WTC11 (cell line): ENCODE measurements at regions not wholly inside any gene's neighbourhood (a gene's known extent, or its start where the extent isn't known, plus 50 kb on each side); places are given as distances from the start of the nearest gene placed in this dataset.

Experiments
- ATAC-seq: fragments of 200-7000 bp; cut with Tn5 transposase; 2 replicates; pipeline ENCODE4 v1.10.0; 2021; ENCODE audit warnings: mild to moderate bottlenecking, moderate library complexity
- CTCF ChIA-PET: fragments of 300-600 bp; sonication (Branson Sonifier 250); formaldehyde crosslinking; loops from one replicate; lab custom pipeline; 2021; ENCODE audit warnings: antibody characterized with exemption; lab: Charles Lee
- POLR2A ChIA-PET: fragments of 350-600 bp; sonication (Branson Sonifier 250); formaldehyde crosslinking; loops from one replicate; lab custom pipeline; 2021; ENCODE audit warnings: antibody characterized with exemption; lab: Charles Lee
- DNase-seq: peaks from one replicate; pipeline ENCODE4 v3.0.0; 2021; ENCODE audit warnings: low spot score
- H3K27ac Mint-ChIP-seq: 2 replicates; pipeline ENCODE4 v1.8.0; 2021; ENCODE audit warnings: mixed read lengths
- H3K27me3 Mint-ChIP-seq: 2 replicates; pipeline ENCODE4 v1.8.0; 2021; ENCODE audit warnings: low read depth, mild to moderate bottlenecking, moderate library complexity, mixed read lengths
- H3K36me3 Mint-ChIP-seq: 2 replicates; pipeline ENCODE4 v1.8.0; 2021; ENCODE audit warnings: mixed read lengths
- H3K4me1 Mint-ChIP-seq: 2 replicates; pipeline ENCODE4 v1.8.0; 2022; ENCODE audit warnings: mixed read lengths
- H3K4me3 Mint-ChIP-seq: 2 replicates; pipeline ENCODE4 v1.8.0; 2021; ENCODE audit warnings: mild to moderate bottlenecking, moderate library complexity, mixed read lengths
- H3K9me3 Mint-ChIP-seq: 2 replicates; pipeline ENCODE4 v1.8.0; 2021; ENCODE audit warnings: mixed read lengths
- AFF4 ChIP-seq: sonication (generic); formaldehyde crosslinking; IDR thresholded peaks from 2 replicates; pipeline ENCODE4 v1.8.1; 2023; ENCODE audit warnings: mild to moderate bottlenecking, missing genetic modification reagents, borderline replicate concordance
- ARID4B ChIP-seq: sonication (generic); formaldehyde crosslinking; IDR thresholded peaks from 2 replicates; pipeline ENCODE4 v1.8.0; 2023; ENCODE audit warnings: missing genetic modification reagents, mild to moderate bottlenecking, borderline replicate concordance
- ATF3 ChIP-seq: sonication (generic); formaldehyde crosslinking; conservative IDR thresholded peaks from 2 replicates; pipeline ENCODE4 v1.8.1; 2022; ENCODE audit warnings: mild to moderate bottlenecking, missing genetic modification reagents
- CREB1 ChIP-seq: sonication (generic); formaldehyde crosslinking; IDR thresholded peaks from 2 replicates; pipeline ENCODE4 v1.8.0; 2023; ENCODE audit warnings: mild to moderate bottlenecking, missing genetic modification reagents
- ERG ChIP-seq: fragments of 250-450 bp; sonication (Bioruptor Pico); IDR thresholded peaks from 2 replicates; pipeline ENCODE4 v1.8.0; 2021; ENCODE audit warnings: mild to moderate bottlenecking
- ESRRA ChIP-seq: sonication (generic); formaldehyde crosslinking; IDR thresholded peaks from 2 replicates; pipeline ENCODE4 v1.8.1; 2022; ENCODE audit warnings: mild to moderate bottlenecking, missing genetic modification reagents, borderline replicate concordance
- FOXK1 ChIP-seq: sonication (generic); formaldehyde crosslinking; IDR thresholded peaks from 2 replicates; pipeline ENCODE4 v1.8.0; 2022; ENCODE audit warnings: mild to moderate bottlenecking, moderate library complexity, missing genetic modification reagents
- GABPB1 ChIP-seq: sonication (generic); formaldehyde crosslinking; IDR thresholded peaks from 2 replicates; pipeline ENCODE4 v1.8.1; 2023; ENCODE audit warnings: mild to moderate bottlenecking, missing genetic modification reagents
- USF1 ChIP-seq: sonication (generic); formaldehyde crosslinking; IDR thresholded peaks from 2 replicates; pipeline ENCODE4 v1.8.0; 2022; ENCODE audit warnings: mild to moderate bottlenecking, missing genetic modification reagents
- USF2 ChIP-seq: sonication (generic); formaldehyde crosslinking; IDR thresholded peaks from 2 replicates; pipeline ENCODE4 v1.8.1; 2023; ENCODE audit warnings: mild to moderate bottlenecking, missing genetic modification reagents, moderate library complexity
- ZNF138 ChIP-seq: sonication (generic); formaldehyde crosslinking; conservative IDR thresholded peaks from 2 replicates; pipeline ENCODE4 v1.8.1; 2022; ENCODE audit warnings: mild to moderate bottlenecking, moderate library complexity, missing genetic modification reagents
- ZNF532 ChIP-seq: fragments of 250-450 bp; sonication (Bioruptor Pico); IDR thresholded peaks from 2 replicates; pipeline ENCODE4 v1.9.0; 2021; ENCODE audit warnings: mild to moderate bottlenecking, borderline replicate concordance

- no peak for TF ChIP-seq ZNF532
- no peak for TF ChIP-seq ESRRA (CRISPR knock-in tag)
- TF ChIP-seq GABPB1 (CRISPR knock-in tag) = no peak
Observed at GRCh38 chrX:10023821-10024220, 56.7 kb downstream of the CLDN34 start (continued).

GRCh38 chrX:10025742-10026493 lies 58.8 kb downstream of the CLDN34 start:
- peaks cover 4% of the 10 kb centered on the region; the same call in 1 of the 2 replicates for H3K9me3 Mint-ChIP-seq
- CTCF ChIA-PET = no interaction called here

More at GRCh38 chrX:10025742-10026493, 58.8 kb downstream of the CLDN34 start:
- H3K27me3 Mint-ChIP-seq = no peaks in the 10 kb centered on the region
- POLR2A ChIA-PET = no interaction called here
- H3K4me3 Mint-ChIP-seq = no peak overlapping the region
- peak overlapping the region; percentile 65; the same call in 1 of the 2 replicates for H3K27ac Mint-ChIP-seq
- peaks cover 32% of the 10 kb centered on the region for H3K4me1 Mint-ChIP-seq
- peaks cover 10% of the 10 kb centered on the region for H3K36me3 Mint-ChIP-seq
- DNase-seq = no peak
- no peak for TF ChIP-seq ZNF138 (CRISPR knock-in tag)
- TF ChIP-seq ERG (CRISPR knock-in tag) = no peak
- no peak for TF ChIP-seq ATF3 (CRISPR knock-in tag)
- no peak for TF ChIP-seq CREB1 (CRISPR knock-in tag)
- no peak for TF ChIP-seq FOXK1 (CRISPR knock-in tag)
- no peak for TF ChIP-seq AFF4
- no peak for TF ChIP-seq ARID4B (CRISPR knock-in tag)
- TF ChIP-seq USF1 (CRISPR knock-in tag) = peak; percentile 36; the same call in 1 of the 2 replicates
- peak; percentile 64 for TF ChIP-seq USF2 (CRISPR knock-in tag)
- TF ChIP-seq, all 79 proteins: peak for 2
- ATAC-seq = no peak
